ENCODE measurements at regions not wholly inside any gene's neighbourhood (a gene's known extent, or its start where the extent isn't known, plus 50 kb on each side); places are given as distances from the start of the nearest gene placed in this dataset.

- ChIA-PET CTCF (interaction anchor here (1.3 to 6.8 kb wide), 4 partner anchors 17 to 526 kb away, joined by 3 to 53 read pairs (median 5); no protein-coding TSS in a partner anchor), POLR2A (no interaction called here)
- DNase-seq (ENCODE audit: low read depth) = no peak
- Histone ChIP-seq H3K4me3 (ENCODE audit: low read depth, low read length) (no peak overlapping the region), H3K27me3 (ENCODE audit: control insufficient read depth, insufficient read depth, low read length) (0 out of 2 replicates have a peak, but pooled peaks cover 2% of the 10 kb centered on the region), H3K36me3 (ENCODE audit: control insufficient read depth, insufficient read depth, low read length) (no peaks in the 10 kb centered on the region)
- TF ChIP-seq CTCF (IDR thresholded peaks at IDR 0.05; ENCODE audit: insufficient read depth, low read depth, low read length) = no peak
These were observed 61.0 kb downstream of the GTPBP8 start for GRCh38 chr3:113051787-113052186.

GRCh38 chr3:113053169-113053568, 62.4 kb downstream of the GTPBP8 start:
- POLR2A ChIA-PET = interaction anchor here (0.5 kb wide), 1 partner anchor 60 kb away, joined by 3 read pairs; no protein-coding TSS in a partner anchor
- H3K4me3 ChIP-seq (ENCODE audit: low read depth, low read length) = no peak overlapping the region
- DNase-seq (ENCODE audit: low read depth) = no peak
- TF ChIP-seq CTCF (IDR thresholded peaks at IDR 0.05; ENCODE audit: insufficient read depth, low read depth, low read length) = no peak
- no peaks in the 10 kb centered on the region for H3K36me3 ChIP-seq (ENCODE audit: control insufficient read depth, insufficient read depth, low read length)
- H3K27me3 ChIP-seq (ENCODE audit: control insufficient read depth, insufficient read depth, low read length) = 0 out of 2 replicates have a peak, but pooled peaks cover 2% of the 10 kb centered on the region
- CTCF ChIA-PET = interaction anchor here (0.5 to 6.8 kb wide), 5 partner anchors 16 to 524 kb away, joined by 3 to 53 read pairs (median 4); no protein-coding TSS in a partner anchor

DNA sequence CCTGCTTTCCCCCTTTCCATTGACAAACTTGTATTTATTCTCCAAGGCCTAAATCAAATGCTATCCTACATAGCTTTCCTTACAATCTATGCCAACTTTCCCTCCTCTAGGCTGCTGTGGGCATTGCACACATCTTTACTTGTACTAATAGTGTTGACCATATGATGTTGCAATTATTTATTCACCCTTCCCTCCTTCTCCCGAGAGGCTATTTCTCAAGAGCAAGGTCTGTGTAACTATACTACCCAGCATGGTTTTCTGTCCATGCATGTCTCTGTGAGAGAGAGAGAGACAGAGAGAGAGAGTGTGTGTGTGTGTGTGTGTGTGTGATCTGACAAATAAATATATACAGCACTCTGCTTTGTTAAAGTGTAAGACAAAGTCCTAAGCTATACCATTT, 63.8 kb downstream of the GTPBP8 start:
- H3K36me3 ChIP-seq (ENCODE audit: control insufficient read depth, insufficient read depth, low read length) = no peaks in the 10 kb centered on the region
- peak; percentile 34 for TF ChIP-seq CTCF (IDR thresholded peaks at IDR 0.05; ENCODE audit: insufficient read depth, low read depth, low read length)
- H3K4me3 ChIP-seq (ENCODE audit: low read depth, low read length) = no peak overlapping the region
- ChIA-PET POLR2A (interaction anchor here (0.6 kb wide), 1 partner anchor 642 kb away, joined by 3 read pairs; the partner anchor contains the start of gene USF3), CTCF (interaction anchor here (1.7 to 6.8 kb wide), 2 partner anchors 234 to 412 kb away, joined by 3 to 53 read pairs; no protein-coding TSS in a partner anchor)
- DNase-seq (ENCODE audit: low read depth) = no peak
- H3K27me3 ChIP-seq (ENCODE audit: control insufficient read depth, insufficient read depth, low read length) = 0 out of 2 replicates have a peak, but pooled peaks cover 2% of the 10 kb centered on the region

GRCh38 chr3:113055201-113055600, 64.4 kb downstream of the GTPBP8 start:
- no peaks in the 10 kb centered on the region for H3K36me3 ChIP-seq (ENCODE audit: control insufficient read depth, insufficient read depth, low read length)
- no peak for DNase-seq (ENCODE audit: low read depth)
- no peak for TF ChIP-seq CTCF (IDR thresholded peaks at IDR 0.05; ENCODE audit: insufficient read depth, low read depth, low read length)
- 0 out of 2 replicates have a peak, but pooled peaks cover 2% of the 10 kb centered on the region for H3K27me3 ChIP-seq (ENCODE audit: control insufficient read depth, insufficient read depth, low read length)
- H3K4me3 ChIP-seq (ENCODE audit: low read depth, low read length) = no peak overlapping the region
- ChIA-PET POLR2A (no interaction called here), CTCF (interaction anchor here (1.7 to 6.8 kb wide), 2 partner anchors 233 to 413 kb away, joined by 3 to 53 read pairs; no protein-coding TSS in a partner anchor)

DNA sequence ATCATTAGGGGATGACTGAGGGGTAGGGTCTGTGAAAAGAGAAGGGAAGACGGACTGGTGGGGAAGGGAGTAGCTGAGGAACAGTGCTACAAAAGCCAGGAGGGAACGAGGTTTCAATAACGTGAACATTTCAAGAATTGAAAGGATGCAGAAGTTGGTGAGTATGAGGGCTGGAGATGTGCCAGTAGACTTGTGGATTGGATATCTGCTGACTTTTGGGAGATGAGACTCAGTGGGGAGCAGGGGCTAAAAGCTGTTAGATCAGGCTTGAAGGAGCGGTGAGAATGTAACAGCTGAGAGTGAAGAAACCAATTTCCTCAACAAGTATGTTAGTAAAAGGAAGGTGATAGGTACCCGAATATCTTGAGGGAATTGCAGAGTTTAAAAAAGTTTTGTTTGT, 65.2 kb downstream of the GTPBP8 start:
- H3K36me3 ChIP-seq (ENCODE audit: control insufficient read depth, insufficient read depth, low read length) = no peaks in the 10 kb centered on the region
- H3K27me3 ChIP-seq (ENCODE audit: control insufficient read depth, insufficient read depth, low read length) = 0 out of 2 replicates have a peak, but pooled peaks cover 2% of the 10 kb centered on the region
- DNase-seq (ENCODE audit: low read depth) = no peak
- ChIA-PET CTCF (interaction anchor here (6.8 kb wide), 1 partner anchor 232 kb away, joined by 53 read pairs; no protein-coding TSS in a partner anchor), POLR2A (no interaction called here)
- TF ChIP-seq CTCF (IDR thresholded peaks at IDR 0.05; ENCODE audit: insufficient read depth, low read depth, low read length) = no peak
- no peak overlapping the region for H3K4me3 ChIP-seq (ENCODE audit: low read depth, low read length)

All from BJ (cell line).